GM10248 (cell line): ENCODE measurements at regions not wholly inside any gene's neighbourhood (a gene's known extent, or its start where the extent isn't known, plus 50 kb on each side); places are given as distances from the start of the nearest gene placed in this dataset.

Source experiments
- CTCF ChIA-PET: fragments of 300-600 bp; sonication (Branson Sonifier 250); formaldehyde crosslinking; extraction: SDS; loops from one replicate; lab custom pipeline; 2021; ENCODE audit warnings: antibody characterized with exemption; lab: Yijun Ruan, JAX
- POLR2A ChIA-PET: fragments of 350-650 bp; sonication (Branson Sonifier 250); formaldehyde crosslinking; extraction: SDS; loops from one replicate; lab custom pipeline; 2020; ENCODE audit warnings: antibody characterized with exemption; lab: Yijun Ruan, JAX
- DNase-seq: peaks from one replicate; pipeline ENCODE4 v3.0.0; 2012; ENCODE audit errors: extremely low spot score
- TF ChIP-seq, protein P1 (sequence below): IDR thresholded peaks from 2 replicates; pipeline ENCODE4 v1.5.1; 2012; ENCODE audit warnings: mild to moderate bottlenecking, low read depth; ENCODE audit errors: extremely low read depth, missing control alignments, control extremely low read depth

DNA sequence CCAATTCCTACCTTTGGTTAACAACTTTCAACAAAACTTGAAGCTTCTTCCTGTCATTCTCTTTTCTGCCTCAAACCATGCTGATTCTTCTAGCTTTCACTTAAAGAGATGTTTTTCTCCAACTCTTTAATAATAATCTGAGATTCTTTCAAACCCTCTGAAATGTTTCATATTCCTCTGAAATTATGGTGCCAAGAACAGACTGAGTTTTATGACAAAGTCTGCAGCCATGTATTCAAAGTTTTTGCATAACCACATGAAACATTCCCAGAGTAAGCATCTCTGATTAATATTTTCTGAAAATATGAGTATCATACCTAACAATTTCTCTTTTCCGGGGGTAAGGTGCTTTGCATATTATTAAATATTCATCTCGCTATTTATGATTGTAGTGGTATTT is 59.1 kb upstream of the DCN start:
- CTCF ChIA-PET: no interaction called here
- POLR2A ChIA-PET: no interaction called here
- no peak for DNase-seq
- TF ChIP-seq, protein P1, sequence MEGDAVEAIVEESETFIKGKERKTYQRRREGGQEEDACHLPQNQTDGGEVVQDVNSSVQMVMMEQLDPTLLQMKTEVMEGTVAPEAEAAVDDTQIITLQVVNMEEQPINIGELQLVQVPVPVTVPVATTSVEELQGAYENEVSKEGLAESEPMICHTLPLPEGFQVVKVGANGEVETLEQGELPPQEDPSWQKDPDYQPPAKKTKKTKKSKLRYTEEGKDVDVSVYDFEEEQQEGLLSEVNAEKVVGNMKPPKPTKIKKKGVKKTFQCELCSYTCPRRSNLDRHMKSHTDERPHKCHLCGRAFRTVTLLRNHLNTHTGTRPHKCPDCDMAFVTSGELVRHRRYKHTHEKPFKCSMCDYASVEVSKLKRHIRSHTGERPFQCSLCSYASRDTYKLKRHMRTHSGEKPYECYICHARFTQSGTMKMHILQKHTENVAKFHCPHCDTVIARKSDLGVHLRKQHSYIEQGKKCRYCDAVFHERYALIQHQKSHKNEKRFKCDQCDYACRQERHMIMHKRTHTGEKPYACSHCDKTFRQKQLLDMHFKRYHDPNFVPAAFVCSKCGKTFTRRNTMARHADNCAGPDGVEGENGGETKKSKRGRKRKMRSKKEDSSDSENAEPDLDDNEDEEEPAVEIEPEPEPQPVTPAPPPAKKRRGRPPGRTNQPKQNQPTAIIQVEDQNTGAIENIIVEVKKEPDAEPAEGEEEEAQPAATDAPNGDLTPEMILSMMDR: no peak

DNA sequence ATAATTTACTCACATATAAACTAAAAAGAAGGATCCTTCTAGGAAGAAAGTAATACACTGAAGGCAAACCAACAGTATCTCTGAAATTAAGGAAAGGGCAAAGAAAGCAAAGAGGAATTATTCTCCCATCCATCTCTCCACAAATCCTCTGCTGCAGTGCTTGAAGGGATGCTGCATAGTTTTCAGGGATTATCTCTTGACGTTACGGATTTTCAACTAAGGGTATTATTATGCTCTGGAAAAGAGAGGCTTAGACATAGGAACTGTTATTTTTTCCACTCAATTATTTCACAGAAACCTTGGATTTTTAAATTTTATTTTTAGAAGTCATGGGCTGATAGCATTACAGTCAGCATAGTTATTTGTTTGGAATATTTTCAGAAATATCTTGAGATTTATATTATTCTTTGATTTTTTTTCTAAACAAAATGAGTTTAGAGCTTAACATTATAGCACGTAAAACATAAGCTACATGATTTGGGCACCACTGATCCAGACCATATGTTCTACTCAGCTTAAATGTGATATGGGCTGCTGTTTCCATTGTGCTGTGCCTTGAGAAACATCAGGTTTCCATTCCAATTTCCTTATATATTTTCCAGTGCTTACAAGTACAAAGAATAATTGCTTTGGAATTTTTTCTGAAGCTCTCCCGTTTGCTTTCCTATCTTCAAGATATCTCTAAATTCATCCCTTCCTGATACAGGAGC is 57.9 kb upstream of the DCN start:
- ChIA-PET POLR2A (no interaction called here), CTCF (interaction anchor here (1.0 kb wide), 1 partner anchor 24 kb away, joined by 3 read pairs; no protein-coding TSS in a partner anchor)
- TF ChIP-seq, protein P1: no peak
- DNase-seq: no peak

DNA sequence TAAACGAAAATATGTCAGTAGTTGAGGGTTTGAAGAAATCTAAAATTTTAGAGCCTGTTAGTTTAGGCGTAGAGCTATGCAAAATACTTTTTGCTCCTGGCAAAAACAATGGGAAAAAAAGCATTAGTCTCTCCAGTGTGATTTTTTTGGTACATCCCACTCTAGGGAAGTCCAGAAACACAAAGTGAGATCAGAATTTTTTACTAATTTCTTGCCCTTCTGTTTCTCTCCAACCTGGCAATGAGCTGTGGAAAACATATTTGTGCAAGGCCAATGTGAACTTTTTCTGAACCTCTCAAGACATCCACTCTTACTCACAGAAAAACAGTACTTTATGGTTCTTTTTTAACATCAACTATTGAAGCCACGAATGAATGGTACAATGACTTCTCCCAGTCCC is 56.9 kb upstream of the DCN start:
- TF ChIP-seq, protein P1: no peak
- no peak for DNase-seq
- ChIA-PET POLR2A (no interaction called here), CTCF (no interaction called here)
